Psoas muscle (tissue), 7 donors: ENCODE measurements at regions not wholly inside any gene's neighbourhood (a gene's known extent, or its start where the extent isn't known, plus 50 kb on each side); places are given as distances from the start of the nearest gene placed in this dataset.

Experiments used
- ATAC-seq, 4 donors: fragments of 200-7000 bp; cut with Tn5 transposase; one replicate each; pipeline ENCODE4 v1.9.1; 2020; ENCODE audit warnings: moderate library complexity in 3 of 4, mild to moderate bottlenecking in 2 of 4
- DNase-seq, 2 donors: peaks; one replicate each; pipeline ENCODE4 v3.0.0-alpha.2; 2020
- H3K27ac ChIP-seq: fragments of 200-600 bp; one replicate; pipeline ENCODE4 v1.8.0; 2022
- H3K27me3 ChIP-seq, 3 donors: fragments of 200-600 bp in 1 of 3; one replicate each; pipeline versions ENCODE4 v1.6.1 to v1.8.0; 2013 to 2022; ENCODE audit warnings: low read length in 2 of 3, mild to moderate bottlenecking in 2 of 3, moderate library complexity in 1 of 3; ENCODE audit not compliant: insufficient read depth in 3 of 3
- H3K36me3 ChIP-seq, 2 donors: fragments of 200-600 bp in 1 of 2; one replicate each; pipeline versions ENCODE4 v1.6.1 to v1.8.0; 2013 to 2022; ENCODE audit warnings: low read depth in 1 of 2, mild to moderate bottlenecking in 1 of 2, moderate library complexity in 1 of 2; ENCODE audit not compliant: insufficient read depth in 1 of 2
- H3K4me1 ChIP-seq: fragments of 200-600 bp; one replicate; pipeline ENCODE4 v1.8.0; 2022
- H3K4me3 ChIP-seq: fragments of 200-600 bp; one replicate; pipeline ENCODE4 v1.8.0; 2022; ENCODE audit warnings: mild to moderate bottlenecking
- H3K9me3 ChIP-seq: fragments of 200-600 bp; one replicate; pipeline ENCODE4 v1.8.0; 2022
- WGBS, 3 donors: extraction: QIAGEN DNeasy Blood & Tissue Kit; methylation state at CpG; one replicate each; pipeline versions ENCODE4 v1.1.6 to v1.1.7; 2013; 5-methylcytosine and 5-hydroxymethylcytosine counted together
- intact Hi-C, 2 donors: fragments of 100-400 bp; cut with DNase I; formaldehyde crosslinking; loops; one replicate each; pipeline versions ENCODE4 v1.11.0 to v1.14.2; 2022
- TF ChIP-seq, protein P1 (sequence below): fragments of 200-600 bp; IDR thresholded peaks from one replicate; pipeline ENCODE4 v1.8.0; 2022; ENCODE audit warnings: antibody characterized with exemption
- donor health status: healthy with polysubstance abuse.
- donor health status: DM: no; HTN: no; CAD: no; lungs with moderate emphysema.
- donor health status: Bipolar disorder and iron deficiency.
- donor health status: healthy.
- donor health status: DM: yes; HTN: yes; CAD: no.
- donor health status: DM: no; HTN: no; CAD: no.
- donor health status: DM: yes; HTN: yes; CAD: no.

DNA sequence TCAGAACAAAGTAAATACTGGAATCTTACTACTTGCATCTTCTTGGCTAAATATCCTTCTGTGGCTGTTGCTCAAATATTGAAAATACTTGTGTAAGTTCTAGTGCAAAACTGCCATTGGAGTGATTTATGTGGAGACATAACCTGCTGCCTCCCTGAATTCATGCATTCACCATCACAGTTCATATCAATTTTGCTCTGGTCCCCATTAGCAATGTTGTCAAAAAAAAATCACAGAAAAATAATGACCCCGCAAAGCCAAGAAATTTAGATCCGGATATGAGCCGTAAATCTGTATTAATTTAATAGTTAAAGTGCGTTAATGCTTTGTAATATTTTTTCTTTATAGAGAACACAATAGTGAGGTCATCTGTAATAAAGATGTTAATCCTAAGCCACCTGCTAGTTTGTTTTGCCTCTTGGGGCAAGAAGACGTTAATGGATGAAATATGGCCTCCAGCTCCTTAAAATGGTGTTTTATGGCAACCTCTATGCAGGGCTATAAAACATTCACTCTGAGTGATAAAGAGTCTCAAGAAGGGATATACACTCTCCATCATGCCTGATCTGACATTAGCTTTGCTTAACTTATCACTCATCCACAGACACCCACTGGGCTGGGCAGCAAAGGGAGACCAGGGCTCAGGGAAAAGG, 255.9 kb downstream of the INSC start:
- Histone ChIP-seq H3K4me3 (no peak overlapping the region), H3K27me3 (peaks cover 4 to 7% (median 4%) of the 10 kb centered on the region in 3 donors), H3K9me3 (no peaks in the 10 kb centered on the region), H3K4me1 (no peaks in the 10 kb centered on the region), H3K27ac (no peak overlapping the region), H3K36me3 (no peaks in the 10 kb centered on the region)
- TF ChIP-seq, protein P1, sequence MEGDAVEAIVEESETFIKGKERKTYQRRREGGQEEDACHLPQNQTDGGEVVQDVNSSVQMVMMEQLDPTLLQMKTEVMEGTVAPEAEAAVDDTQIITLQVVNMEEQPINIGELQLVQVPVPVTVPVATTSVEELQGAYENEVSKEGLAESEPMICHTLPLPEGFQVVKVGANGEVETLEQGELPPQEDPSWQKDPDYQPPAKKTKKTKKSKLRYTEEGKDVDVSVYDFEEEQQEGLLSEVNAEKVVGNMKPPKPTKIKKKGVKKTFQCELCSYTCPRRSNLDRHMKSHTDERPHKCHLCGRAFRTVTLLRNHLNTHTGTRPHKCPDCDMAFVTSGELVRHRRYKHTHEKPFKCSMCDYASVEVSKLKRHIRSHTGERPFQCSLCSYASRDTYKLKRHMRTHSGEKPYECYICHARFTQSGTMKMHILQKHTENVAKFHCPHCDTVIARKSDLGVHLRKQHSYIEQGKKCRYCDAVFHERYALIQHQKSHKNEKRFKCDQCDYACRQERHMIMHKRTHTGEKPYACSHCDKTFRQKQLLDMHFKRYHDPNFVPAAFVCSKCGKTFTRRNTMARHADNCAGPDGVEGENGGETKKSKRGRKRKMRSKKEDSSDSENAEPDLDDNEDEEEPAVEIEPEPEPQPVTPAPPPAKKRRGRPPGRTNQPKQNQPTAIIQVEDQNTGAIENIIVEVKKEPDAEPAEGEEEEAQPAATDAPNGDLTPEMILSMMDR = no peak
- WGBS, 3 donors = 46 to 54% (median 50%) methylated on average over 5 of the region's 5 CpGs
- DNase-seq (no peak), ATAC-seq (no peak)
- intact Hi-C loops = no loop called here

DNA sequence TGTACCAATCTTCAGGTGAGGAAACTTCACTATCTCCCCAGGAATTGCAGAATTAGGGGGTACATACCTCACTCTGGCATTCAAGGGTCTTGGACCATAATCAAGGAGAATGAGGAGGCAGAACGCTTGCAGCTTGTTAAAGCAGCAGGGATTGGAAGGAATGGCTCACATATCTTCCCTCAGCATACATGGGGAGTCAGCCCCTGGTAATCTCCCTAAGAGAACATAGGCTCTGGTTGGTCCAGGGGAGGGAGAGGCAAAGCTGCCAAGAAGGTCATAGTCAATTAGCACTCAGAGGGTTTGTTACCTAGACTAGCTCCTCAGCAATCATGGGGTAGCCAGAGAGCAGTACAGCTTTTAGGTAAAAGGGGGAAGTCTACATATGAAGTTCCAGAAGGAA, 256.8 kb downstream of the INSC start:
- Histone ChIP-seq H3K9me3 (no peaks in the 10 kb centered on the region), H3K27ac (no peak overlapping the region), H3K27me3 (peaks cover 1 to 7% (median 4%) of the 10 kb centered on the region in 3 donors), H3K4me3 (no peak overlapping the region), H3K36me3 (no peaks in the 10 kb centered on the region), H3K4me1 (no peaks in the 10 kb centered on the region)
- intact Hi-C loops = no loop called here
- no peak for DNase-seq
- TF ChIP-seq, protein P1 = no peak
- no peak for ATAC-seq
- 38 to 63% (median 46%) methylated on average over 1 of the region's 1 CpG for WGBS, 3 donors

DNA sequence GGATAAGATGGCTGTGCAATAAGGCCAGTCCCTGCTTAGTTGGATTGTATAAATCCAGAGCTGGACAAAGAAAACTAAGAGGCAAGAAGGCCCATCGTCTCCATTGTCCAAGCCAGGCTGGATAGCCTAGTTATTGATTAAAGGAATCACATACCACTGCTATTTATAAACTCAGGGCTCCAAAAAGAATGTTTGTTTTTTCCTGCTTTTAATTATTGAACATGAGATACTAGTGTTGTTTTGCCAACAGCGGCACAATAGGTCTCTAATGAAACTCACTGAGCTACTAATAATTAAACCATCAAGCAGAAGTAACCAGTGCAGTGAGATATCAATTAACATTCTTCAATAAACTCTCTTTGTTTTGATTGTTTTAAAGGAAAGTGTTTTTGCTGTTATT, 259.7 kb downstream of the INSC start:
- H3K4me1 ChIP-seq = no peaks in the 10 kb centered on the region
- H3K4me3 ChIP-seq = no peak overlapping the region
- no peak for DNase-seq
- peaks cover 0 to 7% (median 5%) of the 10 kb centered on the region in 3 donors for H3K27me3 ChIP-seq
- no peak for ATAC-seq
- no peak overlapping the region for H3K27ac ChIP-seq
- intact Hi-C loops = no loop called here
- no peaks in the 10 kb centered on the region for H3K9me3 ChIP-seq
- no peaks in the 10 kb centered on the region for H3K36me3 ChIP-seq
- TF ChIP-seq, protein P1 = no peak
- 73 to 80% (median 78%) methylated on average over 2 of the region's 2 CpGs for WGBS, 3 donors

DNA sequence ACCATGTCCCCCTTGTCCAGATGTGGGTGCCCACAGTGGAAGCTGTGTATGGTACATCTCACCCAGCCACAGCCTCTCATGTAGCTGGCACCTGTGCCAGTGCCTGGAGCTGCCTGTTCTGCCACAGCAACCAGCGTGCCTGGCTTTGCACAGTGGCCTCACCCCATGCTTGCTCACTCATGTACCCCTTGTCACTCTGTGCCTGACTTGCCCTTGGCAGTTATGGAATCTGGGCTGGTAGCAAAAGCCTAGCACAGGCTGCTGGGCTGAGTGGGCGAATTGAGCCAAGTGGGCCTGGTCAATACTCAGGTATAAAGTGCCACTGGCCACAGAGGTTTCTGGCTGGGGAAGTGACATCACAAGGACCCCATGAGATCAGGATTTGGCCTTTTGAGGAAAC, 264.2 kb downstream of the INSC start:
- no peaks in the 10 kb centered on the region for H3K4me1 ChIP-seq
- DNase-seq = no peak
- no peak overlapping the region for H3K4me3 ChIP-seq
- 94 to 98% (median 97%) methylated on average over 2 of the region's 2 CpGs for WGBS, 3 donors
- no peaks in the 10 kb centered on the region for H3K9me3 ChIP-seq
- intact Hi-C loops = no loop called here
- H3K36me3 ChIP-seq = no peaks in the 10 kb centered on the region
- H3K27ac ChIP-seq = no peak overlapping the region
- ATAC-seq = no peak
- H3K27me3 ChIP-seq = peaks cover 0 to 1% (median 0%) of the 10 kb centered on the region in 3 donors
- TF ChIP-seq, protein P1 = no peak

DNA sequence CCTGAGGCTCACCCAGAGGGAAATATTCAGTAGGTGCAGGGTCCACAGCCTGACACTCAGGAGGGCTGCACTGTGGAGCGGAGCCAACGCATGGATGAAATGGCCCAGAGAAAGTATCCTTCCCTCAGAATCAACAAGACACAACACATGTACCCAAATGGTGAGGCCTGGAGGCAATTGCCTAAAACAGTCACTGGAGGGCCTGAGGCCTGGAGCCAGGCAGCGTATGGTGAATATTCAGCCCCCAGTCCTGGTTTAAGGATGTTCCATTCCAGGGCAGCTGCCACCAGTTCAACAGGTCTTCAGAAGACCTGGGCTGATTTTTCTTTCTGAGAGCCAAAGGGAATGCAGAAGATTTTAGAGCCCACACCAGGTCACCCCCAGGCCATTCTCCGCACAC, 264.8 kb downstream of the INSC start:
- no peaks in the 10 kb centered on the region for H3K36me3 ChIP-seq
- TF ChIP-seq, protein P1 = no peak
- ATAC-seq (no peak), DNase-seq (no peak)
- 72 to 97% (median 74%) methylated on average over 3 to 4 of the region's 4 CpGs for WGBS, 3 donors
- peaks cover 0 to 1% (median 0%) of the 10 kb centered on the region in 3 donors for H3K27me3 ChIP-seq
- H3K4me1 ChIP-seq = no peaks in the 10 kb centered on the region
- intact Hi-C loops = no loop called here
- no peak overlapping the region for H3K4me3 ChIP-seq
- H3K9me3 ChIP-seq = no peaks in the 10 kb centered on the region
- H3K27ac ChIP-seq = no peak overlapping the region
